Embryonic facial prominence (tissue), 1 donor: ENCODE measurements at regions not wholly inside any gene's neighbourhood (a gene's known extent, or its start where the extent isn't known, plus 50 kb on each side); places are given as distances from the start of the nearest gene placed in this dataset.

ENCODE experiments used
- DNase-seq: peaks from one replicate; pipeline ENCODE4 v3.0.0-alpha.2; 2016; ENCODE audit errors: extremely low spot score

GRCh38 chr12:118751355-118751754 is 230.0 kb upstream of the SRRM4 start:
- no peak for DNase-seq

GRCh38 chr12:118760623-118761022 is 220.7 kb upstream of the SRRM4 start:
- no peak for DNase-seq

GRCh38 chr12:118763234-118763633 is 218.1 kb upstream of the SRRM4 start:
- no peak for DNase-seq

- no peak for DNase-seq
Measured at GRCh38 chr12:118773956-118774723, 207.2 kb upstream of the SRRM4 start.

- no peak for DNase-seq
Measured at GRCh38 chr12:118777504-118777903, 203.8 kb upstream of the SRRM4 start.

GRCh38 chr12:118778077-118778476 is 203.3 kb upstream of the SRRM4 start:
- DNase-seq = no peak

- no peak for DNase-seq
Measured at GRCh38 chr12:118780939-118781338, 200.4 kb upstream of the SRRM4 start.

GRCh38 chr12:118781692-118782091 is 199.6 kb upstream of the SRRM4 start:
- DNase-seq = no peak

GRCh38 chr12:118783703-118784102 is 197.6 kb upstream of the SRRM4 start:
- DNase-seq = no peak

- no peak for DNase-seq
Measured at GRCh38 chr12:118790578-118790977, 190.8 kb upstream of the SRRM4 start.

GRCh38 chr12:118813778-118814357 is 167.5 kb upstream of the SRRM4 start:
- DNase-seq = no peak

- DNase-seq = no peak
Measured at GRCh38 chr12:118816296-118816695, 165.0 kb upstream of the SRRM4 start.

GRCh38 chr12:118821386-118821925 is 159.9 kb upstream of the SRRM4 start:
- no peak for DNase-seq

GRCh38 chr12:118822512-118822911 is 158.8 kb upstream of the SRRM4 start:
- no peak for DNase-seq

GRCh38 chr12:118827047-118827446 is 154.3 kb upstream of the SRRM4 start:
- no peak for DNase-seq

- no peak for DNase-seq
Measured at GRCh38 chr12:118827606-118828005, 153.7 kb upstream of the SRRM4 start.

GRCh38 chr12:118830296-118830695 is 151.0 kb upstream of the SRRM4 start:
- DNase-seq = no peak

GRCh38 chr12:118835926-118836325 is 145.4 kb upstream of the SRRM4 start:
- DNase-seq = no peak

GRCh38 chr12:118840399-118840798 is 140.9 kb upstream of the SRRM4 start:
- no peak for DNase-seq

- no peak for DNase-seq
Measured at GRCh38 chr12:118840878-118841277, 140.5 kb upstream of the SRRM4 start.

GRCh38 chr12:118841588-118841987 is 139.8 kb upstream of the SRRM4 start:
- no peak for DNase-seq

GRCh38 chr12:118842866-118843265 is 138.5 kb upstream of the SRRM4 start:
- no peak for DNase-seq

- no peak for DNase-seq
Measured at GRCh38 chr12:118846416-118846815, 134.9 kb upstream of the SRRM4 start.
